GM21367 (cell line): ENCODE measurements at regions not wholly inside any gene's neighbourhood (a gene's known extent, or its start where the extent isn't known, plus 50 kb on each side); places are given as distances from the start of the nearest gene placed in this dataset.

Experiments
- ATAC-seq: cut with Tn5 transposase; IDR thresholded peaks from one replicate; pipeline ENCODE4 v1.9.1; 2021; ENCODE audit not compliant: unreplicated experiment

- no peak for ATAC-seq
These were observed 63.5 kb upstream of the PPM1H start for GRCh38 chr12:62998454-62998853.

DNA sequence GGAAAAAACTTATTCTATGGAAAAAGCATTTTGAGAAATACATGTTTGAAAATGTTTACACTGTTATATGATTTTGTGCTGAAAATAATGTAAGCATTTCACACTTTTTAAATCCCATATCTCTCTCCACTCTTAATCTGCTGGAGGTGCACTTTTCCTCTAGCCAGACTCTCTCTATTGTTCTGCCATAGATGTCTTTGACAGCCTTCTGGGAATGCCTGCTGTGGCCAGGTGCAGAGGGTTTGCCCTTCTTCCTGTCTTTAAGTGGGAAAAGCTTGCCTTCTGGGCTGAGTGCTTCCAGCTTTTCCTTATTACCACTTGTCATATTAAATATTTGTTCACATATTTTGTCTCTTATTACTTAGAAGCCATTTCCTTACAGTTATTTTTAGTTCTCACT lies 60.1 kb upstream of the PPM1H start:
- ATAC-seq: no peak

DNA sequence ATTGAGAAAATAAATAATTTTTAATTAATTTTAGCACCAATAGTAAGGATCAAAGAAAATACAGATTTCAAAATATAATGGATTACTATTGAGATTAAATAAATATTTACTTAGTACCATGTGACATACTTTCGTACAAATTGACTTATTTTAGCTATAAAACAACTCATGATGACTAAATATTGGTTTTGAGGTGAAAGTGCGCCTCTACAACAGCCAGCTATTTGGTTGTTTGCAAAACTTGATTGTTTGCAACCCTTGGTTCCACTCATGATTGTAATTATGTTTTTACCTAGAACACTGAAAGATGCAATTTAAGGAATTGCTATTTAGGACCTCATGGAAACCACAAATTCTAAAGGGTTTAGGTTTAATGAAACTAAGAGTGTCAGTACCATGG lies 51.9 kb upstream of the PPM1H start:
- ATAC-seq: no peak
